Thyroid gland (tissue), 4 donors: ENCODE measurements at regions not wholly inside any gene's neighbourhood (a gene's known extent, or its start where the extent isn't known, plus 50 kb on each side); places are given as distances from the start of the nearest gene placed in this dataset.

ENCODE experiments used
- POLR2A ChIP-seq, 2 donors: fragments of 450-650 bp; IDR thresholded peaks; one replicate each; pipeline ENCODE4 v1.6.1; 2017; ENCODE audit warnings: antibody characterized with exemption in 2 of 2, mild to moderate bottlenecking in 2 of 2, moderate library complexity in 1 of 2
- TF ChIP-seq, protein P1 (sequence below), 6 experiments: fragments of 200-600 bp in 3 of 6; fragments of 450-650 bp in 3 of 6; sonication (generic) in 3 of 6; IDR thresholded peaks; one replicate each; pipeline ENCODE4 v1.5.1; 2016 to 2019; ENCODE audit warnings: antibody characterized with exemption in 6 of 6, mild to moderate bottlenecking in 2 of 6, inconsistent platforms in 1 of 6, moderate library complexity in 1 of 6

DNA sequence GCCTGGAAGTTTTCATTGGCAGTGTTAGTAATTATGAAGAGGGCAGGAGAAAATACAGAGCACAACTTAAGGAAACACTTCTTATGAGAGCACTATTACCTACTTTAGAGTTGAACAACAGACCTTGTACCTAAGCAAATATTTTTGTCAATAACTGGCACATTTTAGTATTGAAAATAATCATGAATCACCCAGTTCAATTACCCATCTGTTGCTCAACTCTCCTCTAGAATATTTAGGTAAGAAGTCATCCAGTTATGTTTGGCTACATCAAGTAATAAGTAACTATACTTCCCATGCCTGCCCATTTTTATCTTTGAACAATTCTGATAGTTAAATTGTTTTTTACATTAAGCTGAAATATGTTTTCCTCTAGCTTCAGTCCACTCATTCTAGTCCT lies 893.4 kb downstream of the DIAPH3 start:
- TF ChIP-seq, protein P1, sequence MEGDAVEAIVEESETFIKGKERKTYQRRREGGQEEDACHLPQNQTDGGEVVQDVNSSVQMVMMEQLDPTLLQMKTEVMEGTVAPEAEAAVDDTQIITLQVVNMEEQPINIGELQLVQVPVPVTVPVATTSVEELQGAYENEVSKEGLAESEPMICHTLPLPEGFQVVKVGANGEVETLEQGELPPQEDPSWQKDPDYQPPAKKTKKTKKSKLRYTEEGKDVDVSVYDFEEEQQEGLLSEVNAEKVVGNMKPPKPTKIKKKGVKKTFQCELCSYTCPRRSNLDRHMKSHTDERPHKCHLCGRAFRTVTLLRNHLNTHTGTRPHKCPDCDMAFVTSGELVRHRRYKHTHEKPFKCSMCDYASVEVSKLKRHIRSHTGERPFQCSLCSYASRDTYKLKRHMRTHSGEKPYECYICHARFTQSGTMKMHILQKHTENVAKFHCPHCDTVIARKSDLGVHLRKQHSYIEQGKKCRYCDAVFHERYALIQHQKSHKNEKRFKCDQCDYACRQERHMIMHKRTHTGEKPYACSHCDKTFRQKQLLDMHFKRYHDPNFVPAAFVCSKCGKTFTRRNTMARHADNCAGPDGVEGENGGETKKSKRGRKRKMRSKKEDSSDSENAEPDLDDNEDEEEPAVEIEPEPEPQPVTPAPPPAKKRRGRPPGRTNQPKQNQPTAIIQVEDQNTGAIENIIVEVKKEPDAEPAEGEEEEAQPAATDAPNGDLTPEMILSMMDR (IDR thresholded peaks at IDR 0.05) = no peak
- TF ChIP-seq POLR2A (IDR thresholded peaks at IDR 0.05) = no peak
